Fibroblast of lung (primary cell): ENCODE measurements at regions not wholly inside any gene's neighbourhood (a gene's known extent, or its start where the extent isn't known, plus 50 kb on each side); places are given as distances from the start of the nearest gene placed in this dataset.

Source experiments
- CTCF ChIP-seq, 2 donors: IDR thresholded peaks in 1 of 2; conservative IDR thresholded peaks in 1 of 2; 1 replicate in 1 of 2; 2 replicates in 1 of 2; pipeline ENCODE4 v1.5.1; 2011 to 2012; ENCODE audit warnings: low read length in 2 of 2, control low read depth in 1 of 2, inconsistent platforms in 1 of 2, low read depth in 1 of 2, mild to moderate bottlenecking in 1 of 2
- EZH2 ChIP-seq: IDR thresholded peaks from 2 replicates; pipeline ENCODE4 v1.5.1; 2012; ENCODE audit warnings: low read length, control low read depth, mild to moderate bottlenecking; ENCODE audit errors: missing control alignments

DNA sequence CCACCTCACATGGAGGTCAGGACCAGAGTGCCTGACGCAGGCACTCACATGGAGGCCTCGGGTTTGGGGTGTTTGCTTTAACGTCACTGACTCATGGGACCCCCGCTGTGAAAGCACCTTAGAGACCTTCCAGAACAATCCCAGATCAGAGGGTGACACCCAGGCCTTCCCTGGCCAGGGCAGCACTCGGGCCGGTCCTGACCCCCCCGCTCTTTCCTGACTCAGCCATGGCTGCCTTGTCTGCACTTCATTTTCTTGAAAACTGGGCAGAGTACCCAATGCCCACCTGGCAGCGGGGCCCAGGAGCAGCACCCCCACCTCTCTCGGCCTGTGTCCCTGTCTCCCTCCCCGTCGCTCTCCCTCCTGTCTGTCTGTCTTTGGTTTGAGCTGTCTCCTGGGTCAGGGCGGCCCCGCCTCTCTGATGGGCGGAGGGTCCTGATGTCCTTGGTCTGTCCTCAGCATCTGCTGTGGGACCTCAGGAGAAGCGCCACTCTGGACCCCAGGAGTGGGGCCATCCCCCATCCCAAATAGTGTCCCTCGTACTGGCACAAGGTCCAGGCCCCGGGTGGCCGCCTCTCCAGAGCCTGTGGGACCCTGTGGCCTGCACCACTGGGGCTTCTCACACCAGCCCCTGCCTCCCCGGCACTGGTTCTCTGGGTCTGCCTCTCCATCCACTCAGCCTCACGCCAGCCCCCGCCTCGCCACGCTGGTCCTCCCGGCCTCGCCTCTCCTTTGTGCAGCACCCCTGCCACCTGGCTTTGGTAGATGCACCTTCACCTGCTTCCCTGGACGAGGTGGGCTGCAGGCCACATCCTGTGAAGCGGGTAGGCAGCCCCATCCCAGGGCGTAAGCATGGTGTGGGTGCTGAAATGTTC is 55.9 kb upstream of the ZNF469 start:
- TF ChIP-seq CTCF (conservative IDR thresholded peaks at IDR 0.05 in 1 of 2, IDR thresholded peaks at IDR 0.05 in 1 of 2; ENCODE audit: low read depth in 1 of 2, low read length in 2 of 2) (no peak), EZH2 (no peak)
